Kidney (tissue), 13 donors: ENCODE measurements at regions not wholly inside any gene's neighbourhood (a gene's known extent, or its start where the extent isn't known, plus 50 kb on each side); places are given as distances from the start of the nearest gene placed in this dataset.

ENCODE experiments used
- DNase-seq, 5 donors: peaks; one replicate each; pipeline ENCODE4 v3.0.0-alpha.2; 2013 to 2020
- FAIRE-seq: peaks from 2 replicates; lab custom pipeline; 2012; peaks lifted over from hg19 to GRCh38; lab: Jason Lieb, UNC
- H3K27ac ChIP-seq, 2 donors: one replicate each; pipeline ENCODE4 v1.7.0; 2013; ENCODE audit warnings: low read depth in 2 of 2, low read length in 2 of 2, inconsistent platforms in 1 of 2
- H3K27me3 ChIP-seq: one replicate; pipeline ENCODE4 v1.7.1; 2013; ENCODE audit warnings: low read length, inconsistent platforms; ENCODE audit not compliant: control insufficient read depth, insufficient read depth
- H3K36me3 ChIP-seq, 3 donors: one replicate each; pipeline versions ENCODE4 v1.7.0 to v1.7.1; 2013; ENCODE audit warnings: low read length in 3 of 3, control low read depth in 1 of 3, inconsistent platforms in 1 of 3; ENCODE audit not compliant: insufficient read depth in 3 of 3, control insufficient read depth in 2 of 3
- H3K4me1 ChIP-seq, 3 donors: one replicate each; pipeline versions ENCODE4 v1.7.0 to v1.7.1; 2013; ENCODE audit warnings: low read length in 3 of 3, inconsistent platforms in 1 of 3, low read depth in 1 of 3; ENCODE audit not compliant: control insufficient read depth in 2 of 3, insufficient read depth in 2 of 3
- H3K4me3 ChIP-seq, 3 donors: one replicate each; pipeline versions ENCODE4 v1.7.0 to v1.8.1; 2013; ENCODE audit warnings: low read length in 3 of 3, control low read depth in 1 of 3, inconsistent platforms in 1 of 3
- H3K9ac ChIP-seq, 3 donors: one replicate each; pipeline versions ENCODE4 v1.7.0 to v1.7.1; 2013; ENCODE audit warnings: low read length in 3 of 3, control low read depth in 1 of 3, inconsistent platforms in 1 of 3
- H3K9me3 ChIP-seq, 3 donors: one replicate each; pipeline versions ENCODE4 v1.7.0 to v1.7.1; 2013; ENCODE audit warnings: low read length in 3 of 3, control low read depth in 1 of 3, inconsistent platforms in 1 of 3; ENCODE audit not compliant: control insufficient read depth in 2 of 3, insufficient read depth in 1 of 3
- intact Hi-C: fragments of 100-400 bp; cut with DNase I; formaldehyde crosslinking; loops from one replicate; pipeline ENCODE4 v1.11.1; 2022
- TF ChIP-seq, protein P1 (sequence below): IDR thresholded peaks from 3 replicates; pipeline ENCODE4 v1.5.1; 2012; ENCODE audit warnings: mild to moderate bottlenecking, moderate library complexity, borderline replicate concordance; ENCODE audit not compliant: insufficient read depth; ENCODE audit errors: extremely low read depth
- donor health status: control.
- donor health status: control.
- donor health status: control.
- donor health status: control.
- donor health status: control.
- donor health status: DM: yes; HTN: yes; CAD: no.
- donor health status: Normal renal cell carcinoma (clear cell type).

DNA sequence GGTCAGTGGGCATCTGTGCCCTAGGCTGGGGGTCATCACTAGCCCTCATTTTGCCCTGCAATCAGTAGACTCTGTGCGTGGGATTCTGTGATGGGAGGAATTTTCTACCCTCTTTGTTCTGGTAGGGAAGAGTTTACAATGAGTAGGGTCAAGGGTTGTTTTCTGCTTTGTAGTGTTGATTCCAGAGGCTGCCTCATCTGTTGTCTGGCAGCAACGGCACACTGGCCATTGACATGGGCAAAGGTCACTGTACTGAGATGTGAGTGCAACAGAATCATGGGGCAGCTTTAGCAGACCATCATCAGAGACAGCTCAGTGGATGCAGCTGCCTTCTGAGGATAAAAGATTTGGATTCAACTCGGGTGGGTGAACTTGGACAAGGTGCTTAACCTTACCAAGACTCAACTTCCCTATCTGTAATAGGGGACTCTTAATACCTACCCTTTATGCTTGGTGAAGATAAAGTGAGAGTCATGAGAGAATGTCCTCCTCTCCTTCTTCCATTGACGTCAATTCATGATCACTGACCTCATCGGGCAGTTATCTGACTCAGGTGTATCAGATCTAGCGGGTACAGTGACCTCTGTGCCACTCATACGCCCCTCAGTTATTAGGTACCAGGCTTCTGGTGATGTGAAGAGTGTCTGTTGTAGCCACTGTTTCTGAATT, 127.5 kb downstream of the RPLP1 start:
- Histone ChIP-seq H3K36me3 (no peaks in the 10 kb centered on the region), H3K9ac (no peak overlapping the region), H3K27ac (no peak overlapping the region), H3K4me1 (peaks cover 0 to 11% (median 10%) of the 10 kb centered on the region in 3 donors), H3K27me3 (no peaks in the 10 kb centered on the region), H3K4me3 (no peak overlapping the region), H3K9me3 (no peaks in the 10 kb centered on the region)
- DNase-seq (no peak), FAIRE-seq (no peak)
- TF ChIP-seq, protein P1, sequence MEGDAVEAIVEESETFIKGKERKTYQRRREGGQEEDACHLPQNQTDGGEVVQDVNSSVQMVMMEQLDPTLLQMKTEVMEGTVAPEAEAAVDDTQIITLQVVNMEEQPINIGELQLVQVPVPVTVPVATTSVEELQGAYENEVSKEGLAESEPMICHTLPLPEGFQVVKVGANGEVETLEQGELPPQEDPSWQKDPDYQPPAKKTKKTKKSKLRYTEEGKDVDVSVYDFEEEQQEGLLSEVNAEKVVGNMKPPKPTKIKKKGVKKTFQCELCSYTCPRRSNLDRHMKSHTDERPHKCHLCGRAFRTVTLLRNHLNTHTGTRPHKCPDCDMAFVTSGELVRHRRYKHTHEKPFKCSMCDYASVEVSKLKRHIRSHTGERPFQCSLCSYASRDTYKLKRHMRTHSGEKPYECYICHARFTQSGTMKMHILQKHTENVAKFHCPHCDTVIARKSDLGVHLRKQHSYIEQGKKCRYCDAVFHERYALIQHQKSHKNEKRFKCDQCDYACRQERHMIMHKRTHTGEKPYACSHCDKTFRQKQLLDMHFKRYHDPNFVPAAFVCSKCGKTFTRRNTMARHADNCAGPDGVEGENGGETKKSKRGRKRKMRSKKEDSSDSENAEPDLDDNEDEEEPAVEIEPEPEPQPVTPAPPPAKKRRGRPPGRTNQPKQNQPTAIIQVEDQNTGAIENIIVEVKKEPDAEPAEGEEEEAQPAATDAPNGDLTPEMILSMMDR, result no peak
- intact Hi-C loops, result no loop called here

DNA sequence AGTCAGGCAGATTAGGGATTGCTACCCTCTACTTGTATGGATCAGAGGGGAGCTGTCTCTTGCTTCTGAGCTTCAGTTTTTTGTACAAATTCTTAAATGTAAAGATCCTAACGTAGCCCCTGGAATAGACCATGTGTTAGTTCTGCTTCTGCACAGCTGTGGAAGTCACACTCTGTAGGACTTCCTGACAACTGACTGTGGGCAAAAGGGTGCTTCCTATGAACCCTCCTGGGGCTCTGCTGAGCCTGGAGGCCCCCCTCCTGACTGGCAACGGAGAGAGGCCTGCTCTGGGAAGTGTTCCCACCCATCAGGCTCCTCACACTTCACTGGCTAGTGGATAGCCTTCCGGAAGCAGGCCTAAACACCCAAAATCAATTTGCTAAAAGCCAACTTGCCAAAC, 131.0 kb downstream of the RPLP1 start:
- intact Hi-C loops, result no loop called here
- H3K36me3 ChIP-seq, result no peaks in the 10 kb centered on the region
- TF ChIP-seq, protein P1, result no peak
- FAIRE-seq (no peak), DNase-seq (no peak)
- no peaks in the 10 kb centered on the region for H3K9me3 ChIP-seq
- no peak overlapping the region for H3K4me3 ChIP-seq
- H3K9ac ChIP-seq, result no peak overlapping the region
- peaks cover 0 to 5% (median 4%) of the 10 kb centered on the region in 3 donors for H3K4me1 ChIP-seq
- no peaks in the 10 kb centered on the region for H3K27me3 ChIP-seq
- no peak overlapping the region for H3K27ac ChIP-seq

DNA sequence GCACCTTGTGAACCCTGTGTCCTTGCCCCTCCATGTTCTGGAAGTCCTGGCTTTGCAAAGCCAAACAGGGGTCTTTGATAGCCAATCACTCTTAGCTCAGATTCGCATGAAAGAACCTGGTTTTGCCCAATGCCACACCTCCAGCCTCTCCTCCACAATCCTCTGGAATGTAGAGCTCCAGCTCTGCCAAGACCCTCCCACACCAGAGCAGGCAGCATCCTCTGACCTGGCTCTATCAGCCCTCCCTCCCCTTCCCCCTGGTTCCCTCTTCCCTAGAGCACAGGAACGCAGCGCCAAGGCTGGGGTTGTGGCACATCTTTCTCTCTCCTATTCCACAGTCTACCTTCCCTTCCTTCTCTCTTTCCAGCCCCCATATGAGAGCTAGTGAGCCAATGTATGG, 133.3 kb downstream of the RPLP1 start:
- H3K4me3 ChIP-seq, result no peak overlapping the region
- H3K27ac ChIP-seq, result no peak overlapping the region
- H3K36me3 ChIP-seq, result no peaks in the 10 kb centered on the region
- H3K9ac ChIP-seq, result no peak overlapping the region
- H3K27me3 ChIP-seq, result no peaks in the 10 kb centered on the region
- no peaks in the 10 kb centered on the region for H3K4me1 ChIP-seq
- TF ChIP-seq, protein P1, result no peak
- no peak for FAIRE-seq
- peak in 1 of 5 donors; percentile 59 for DNase-seq
- no peaks in the 10 kb centered on the region for H3K9me3 ChIP-seq
- intact Hi-C loops, result no loop called here

DNA sequence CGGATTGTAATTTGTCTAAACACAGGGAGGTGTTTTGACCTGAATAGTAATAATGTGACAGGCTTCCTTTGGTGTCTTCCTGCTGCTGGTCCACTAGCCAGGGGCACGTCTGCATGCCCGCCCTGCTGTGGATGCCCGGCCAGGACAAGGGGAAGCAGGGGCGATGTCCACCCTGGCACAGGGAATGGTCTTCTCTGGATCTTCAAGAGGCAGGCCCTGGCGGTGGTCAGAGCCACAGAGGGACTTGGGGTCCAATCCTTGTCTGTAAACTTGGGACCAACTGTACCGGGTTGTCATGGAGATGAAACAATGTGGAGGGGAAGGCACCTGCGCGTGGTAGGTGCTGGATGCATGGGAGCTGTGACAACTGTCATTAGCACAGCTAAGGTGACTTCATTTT, 134.1 kb downstream of the RPLP1 start:
- no peak for FAIRE-seq
- no peaks in the 10 kb centered on the region for H3K9me3 ChIP-seq
- H3K27ac ChIP-seq, result no peak overlapping the region
- TF ChIP-seq, protein P1, result no peak
- H3K4me3 ChIP-seq, result no peak overlapping the region
- H3K36me3 ChIP-seq, result no peaks in the 10 kb centered on the region
- no peaks in the 10 kb centered on the region for H3K27me3 ChIP-seq
- intact Hi-C loops, result no loop called here
- no peak overlapping the region for H3K9ac ChIP-seq
- no peak for DNase-seq
- no peaks in the 10 kb centered on the region for H3K4me1 ChIP-seq
